ENCODE measurements at regions not wholly inside any gene's neighbourhood (a gene's known extent, or its start where the extent isn't known, plus 50 kb on each side); places are given as distances from the start of the nearest gene placed in this dataset.
"Not testable (repeated sequence)": the region's sequence is repeated elsewhere in the genome, so short reads cannot be mapped to it uniquely, and the experiment has no call there.

- Mint-ChIP-seq H3K27ac (no peak overlapping the region), H3K4me1 (peaks cover 17% of the 10 kb centered on the region), H3K4me3 (no peak overlapping the region), H3K27me3 (peaks cover 19% of the 10 kb centered on the region), H3K36me3 (ENCODE audit: low read depth) (no peaks in the 10 kb centered on the region), H3K9me3 (no peaks in the 10 kb centered on the region)
- ATAC-seq (ENCODE audit: low read depth) (no peak), DNase-seq (no peak)
- ChIA-PET POLR2A (interaction anchor here (0.6 kb wide), 1 partner anchor 290 kb away, joined by 11 read pairs; no protein-coding TSS in a partner anchor), CTCF (no interaction called here)
- intact Hi-C loops (cut with micrococcal nuclease) = no loop called here
- no peak for TF ChIP-seq CTCF (IDR thresholded peaks at IDR 0.05)
Measured at GRCh38 chr7:357531-358209, 67.7 kb downstream of the FOXL3 start.

- POLR2A ChIA-PET = no interaction called here
- DNase-seq (no peak), ATAC-seq (ENCODE audit: low read depth) (no peak)
- Mint-ChIP-seq H3K27me3 (peaks cover 21% of the 10 kb centered on the region), H3K27ac (no peak overlapping the region), H3K9me3 (no peaks in the 10 kb centered on the region), H3K4me1 (peaks cover 24% of the 10 kb centered on the region), H3K4me3 (no peak overlapping the region), H3K36me3 (ENCODE audit: low read depth) (no peaks in the 10 kb centered on the region)
- intact Hi-C loops (cut with micrococcal nuclease) = no loop called here
- no peak for TF ChIP-seq CTCF (IDR thresholded peaks at IDR 0.05)
- CTCF ChIA-PET = no interaction called here
Measured at GRCh38 chr7:358352-358751, 68.4 kb downstream of the FOXL3 start.

- ATAC-seq (ENCODE audit: low read depth) (no peak), DNase-seq (no peak)
- TF ChIP-seq CTCF (IDR thresholded peaks at IDR 0.05) = no peak
- Mint-ChIP-seq H3K4me1 (peaks cover 31% of the 10 kb centered on the region), H3K4me3 (no peak overlapping the region), H3K27me3 (peaks cover 25% of the 10 kb centered on the region), H3K36me3 (ENCODE audit: low read depth) (no peaks in the 10 kb centered on the region), H3K9me3 (no peaks in the 10 kb centered on the region), H3K27ac (no peak overlapping the region)
- intact Hi-C loops (cut with micrococcal nuclease) = no loop called here
- ChIA-PET CTCF (no interaction called here), POLR2A (no interaction called here)
Measured at GRCh38 chr7:359226-359765, 69.3 kb downstream of the FOXL3 start.

GRCh38 chr7:359766-360361 lies 69.9 kb downstream of the FOXL3 start:
- peak overlapping the region; percentile 44 for H3K4me3 Mint-ChIP-seq
- no peaks in the 10 kb centered on the region for H3K9me3 Mint-ChIP-seq
- peak; percentile 26 for ATAC-seq (ENCODE audit: low read depth)
- H3K36me3 Mint-ChIP-seq (ENCODE audit: low read depth) = no peaks in the 10 kb centered on the region
- H3K27me3 Mint-ChIP-seq = peaks cover 29% of the 10 kb centered on the region
- ChIA-PET POLR2A (no interaction called here), CTCF (no interaction called here)
- peaks cover 35% of the 10 kb centered on the region for H3K4me1 Mint-ChIP-seq
- no peak overlapping the region for H3K27ac Mint-ChIP-seq
- intact Hi-C loops (cut with micrococcal nuclease) = no loop called here
- no peak for DNase-seq
- no peak for TF ChIP-seq CTCF (IDR thresholded peaks at IDR 0.05)

GRCh38 chr7:360454-361100 lies 70.6 kb downstream of the FOXL3 start:
- no peak for TF ChIP-seq CTCF (IDR thresholded peaks at IDR 0.05)
- Mint-ChIP-seq H3K27ac (no peak overlapping the region), H3K36me3 (ENCODE audit: low read depth) (no peaks in the 10 kb centered on the region), H3K4me3 (peak overlapping the region; percentile 44), H3K4me1 (peaks cover 36% of the 10 kb centered on the region), H3K27me3 (peaks cover 32% of the 10 kb centered on the region), H3K9me3 (no peaks in the 10 kb centered on the region)
- ChIA-PET POLR2A (no interaction called here), CTCF (no interaction called here)
- intact Hi-C loops (cut with micrococcal nuclease) = no loop called here
- ATAC-seq (ENCODE audit: low read depth) (no peak), DNase-seq (no peak)

GRCh38 chr7:361182-361581 lies 71.2 kb downstream of the FOXL3 start:
- H3K36me3 Mint-ChIP-seq (ENCODE audit: low read depth); POLR2A ChIA-PET; H3K4me3 Mint-ChIP-seq; H3K9me3 Mint-ChIP-seq; intact Hi-C loops (cut with micrococcal nuclease); H3K27ac Mint-ChIP-seq; DNase-seq; CTCF ChIA-PET; ATAC-seq (ENCODE audit: low read depth): not testable (repeated sequence)
- H3K27me3 Mint-ChIP-seq = peaks cover 37% of the 10 kb centered on the region
- peaks cover 42% of the 10 kb centered on the region for H3K4me1 Mint-ChIP-seq
